MCF 10A (cell line): ENCODE measurements at regions not wholly inside any gene's neighbourhood (a gene's known extent, or its start where the extent isn't known, plus 50 kb on each side); places are given as distances from the start of the nearest gene placed in this dataset.
A peak's percentile ranks its signal among the peaks of the same experiment; 100 is the strongest.

Source experiments
- BruUV-seq: library from RNA; stranded (reverse); fragments of 400-500 nt; replicated peaks from 2 replicates; lab custom pipeline; 2021; lab: Mats Ljungman, UMichigan
- CTCF ChIA-PET: fragments of 300-600 bp; sonication (Branson Sonifier 250); formaldehyde crosslinking; extraction: SDS; loops from one replicate; lab custom pipeline; 2021; ENCODE audit warnings: antibody characterized with exemption, inconsistent platforms; lab: Yijun Ruan, JAX
- POLR2A ChIA-PET: fragments of 300-600, 350-650 bp; sonication (Branson Sonifier 250); formaldehyde crosslinking; extraction: SDS; loops from one replicate; lab custom pipeline; 2020; ENCODE audit warnings: antibody characterized with exemption, inconsistent platforms; lab: Yijun Ruan, JAX
- DNase-seq: peaks from one replicate; pipeline ENCODE4 v3.0.0-alpha.2; 2018; ENCODE audit not compliant: unreplicated experiment
- H3K27ac Mint-ChIP-seq: one replicate; pipeline ENCODE4 v1.8.0; 2022; ENCODE audit warnings: mild to moderate bottlenecking, low read depth, mixed read lengths; ENCODE audit not compliant: unreplicated experiment
- H3K27me3 Mint-ChIP-seq: one replicate; pipeline ENCODE4 v1.8.0; 2022; ENCODE audit warnings: mixed read lengths; ENCODE audit not compliant: insufficient read depth, unreplicated experiment
- H3K36me3 Mint-ChIP-seq: one replicate; pipeline ENCODE4 v1.8.0; 2022; ENCODE audit warnings: mild to moderate bottlenecking, moderate library complexity, mixed read lengths; ENCODE audit not compliant: insufficient read depth, unreplicated experiment
- H3K4me1 Mint-ChIP-seq: one replicate; pipeline ENCODE4 v1.8.0; 2022; ENCODE audit warnings: mixed read lengths; ENCODE audit not compliant: insufficient read depth, unreplicated experiment
- H3K4me3 Mint-ChIP-seq: one replicate; pipeline ENCODE4 v1.8.0; 2022; ENCODE audit warnings: mild to moderate bottlenecking, moderate library complexity, mixed read lengths; ENCODE audit not compliant: unreplicated experiment
- H3K9me3 Mint-ChIP-seq: one replicate; pipeline ENCODE4 v1.8.0; 2022; ENCODE audit warnings: mixed read lengths; ENCODE audit not compliant: unreplicated experiment
- intact Hi-C: fragments of 100-400 bp; cut with micrococcal nuclease; formaldehyde crosslinking; loops from 2 replicates; pipeline ENCODE4 v1.14.1; 2022
- TF ChIP-seq, protein P1 (sequence below): fragments of 200-600 bp; IDR thresholded peaks from one replicate; pipeline ENCODE4 v1.8.0; 2022; ENCODE audit warnings: antibody characterized with exemption, mild to moderate bottlenecking; ENCODE audit not compliant: unreplicated experiment

DNA sequence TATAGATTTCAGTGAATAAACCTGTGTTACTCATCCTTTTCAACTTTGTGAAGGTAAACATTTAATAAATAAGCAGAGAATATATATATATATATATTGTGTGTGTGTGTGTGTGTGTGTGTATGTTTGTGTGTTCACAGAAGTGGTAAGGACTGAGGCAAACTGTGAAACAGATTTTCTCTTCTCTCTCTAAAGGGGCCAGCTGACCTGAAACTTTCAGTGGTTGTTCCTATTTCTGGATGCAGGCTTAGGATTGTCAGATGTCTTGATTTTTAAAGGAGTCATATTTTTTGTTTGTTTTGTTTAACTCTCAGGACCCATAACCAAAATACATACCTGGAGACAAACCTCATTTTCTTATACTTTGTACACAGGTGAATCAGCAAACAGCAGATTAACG lies 714.9 kb upstream of the MEF2C start:
- Mint-ChIP-seq H3K9me3 (no peaks in the 10 kb centered on the region), H3K27me3 (no peaks in the 10 kb centered on the region), H3K4me1 (no peaks in the 10 kb centered on the region), H3K36me3 (no peaks in the 10 kb centered on the region), H3K4me3 (no peak overlapping the region), H3K27ac (no peak overlapping the region)
- POLR2A ChIA-PET, result no interaction called here
- no TSS peak for BruUV-seq
- CTCF ChIA-PET, result no interaction called here
- DNase-seq, result no peak
- intact Hi-C loops, result no loop called here
- TF ChIP-seq, protein P1, sequence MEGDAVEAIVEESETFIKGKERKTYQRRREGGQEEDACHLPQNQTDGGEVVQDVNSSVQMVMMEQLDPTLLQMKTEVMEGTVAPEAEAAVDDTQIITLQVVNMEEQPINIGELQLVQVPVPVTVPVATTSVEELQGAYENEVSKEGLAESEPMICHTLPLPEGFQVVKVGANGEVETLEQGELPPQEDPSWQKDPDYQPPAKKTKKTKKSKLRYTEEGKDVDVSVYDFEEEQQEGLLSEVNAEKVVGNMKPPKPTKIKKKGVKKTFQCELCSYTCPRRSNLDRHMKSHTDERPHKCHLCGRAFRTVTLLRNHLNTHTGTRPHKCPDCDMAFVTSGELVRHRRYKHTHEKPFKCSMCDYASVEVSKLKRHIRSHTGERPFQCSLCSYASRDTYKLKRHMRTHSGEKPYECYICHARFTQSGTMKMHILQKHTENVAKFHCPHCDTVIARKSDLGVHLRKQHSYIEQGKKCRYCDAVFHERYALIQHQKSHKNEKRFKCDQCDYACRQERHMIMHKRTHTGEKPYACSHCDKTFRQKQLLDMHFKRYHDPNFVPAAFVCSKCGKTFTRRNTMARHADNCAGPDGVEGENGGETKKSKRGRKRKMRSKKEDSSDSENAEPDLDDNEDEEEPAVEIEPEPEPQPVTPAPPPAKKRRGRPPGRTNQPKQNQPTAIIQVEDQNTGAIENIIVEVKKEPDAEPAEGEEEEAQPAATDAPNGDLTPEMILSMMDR, result no peak

DNA sequence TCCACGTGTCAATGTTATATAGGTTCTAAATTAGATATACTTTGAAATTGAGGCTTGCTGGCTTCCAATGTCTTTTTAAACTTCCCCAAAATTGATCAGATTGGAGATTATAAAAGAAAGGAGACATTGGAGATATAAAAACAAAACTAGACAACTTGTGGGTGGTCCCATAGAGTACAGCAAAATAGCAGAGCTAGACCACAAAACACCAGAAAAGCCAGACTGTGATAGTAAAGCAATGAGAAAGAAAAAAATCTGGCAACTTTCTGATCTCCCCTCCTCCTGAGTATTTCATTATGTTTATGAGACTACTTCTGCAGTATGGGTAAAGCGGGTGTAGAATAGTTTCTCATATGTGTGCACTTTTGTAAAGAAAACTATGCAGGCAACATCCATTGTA lies 713.8 kb upstream of the MEF2C start:
- DNase-seq, result no peak
- TF ChIP-seq, protein P1, result no peak
- BruUV-seq, result no TSS peak
- H3K27me3 Mint-ChIP-seq, result no peaks in the 10 kb centered on the region
- no peak overlapping the region for H3K27ac Mint-ChIP-seq
- no peak overlapping the region for H3K4me3 Mint-ChIP-seq
- ChIA-PET CTCF (no interaction called here), POLR2A (no interaction called here)
- no peaks in the 10 kb centered on the region for H3K36me3 Mint-ChIP-seq
- intact Hi-C loops, result no loop called here
- no peaks in the 10 kb centered on the region for H3K9me3 Mint-ChIP-seq
- no peaks in the 10 kb centered on the region for H3K4me1 Mint-ChIP-seq

DNA sequence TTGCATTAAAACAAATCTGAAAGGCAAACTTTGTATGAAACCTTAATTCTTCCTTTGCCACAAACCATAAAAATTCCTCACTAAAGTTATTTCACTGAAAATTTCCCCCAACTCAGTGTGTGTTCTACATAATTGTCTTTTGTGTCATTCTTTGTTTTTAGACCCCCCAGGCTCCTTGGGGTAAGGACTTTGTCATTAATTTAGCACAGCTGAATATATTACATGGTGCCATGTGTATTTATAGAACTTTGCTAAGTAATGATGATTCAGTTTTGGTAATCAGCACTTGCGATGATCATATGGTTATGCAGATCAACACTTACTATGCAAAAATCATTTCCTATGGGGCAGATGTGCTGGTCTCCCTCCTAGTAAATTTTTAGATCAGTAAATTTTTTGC lies 712.1 kb upstream of the MEF2C start:
- H3K27me3 Mint-ChIP-seq, result no peaks in the 10 kb centered on the region
- no peak overlapping the region for H3K4me3 Mint-ChIP-seq
- H3K27ac Mint-ChIP-seq, result no peak overlapping the region
- no peaks in the 10 kb centered on the region for H3K4me1 Mint-ChIP-seq
- CTCF ChIA-PET, result no interaction called here
- H3K9me3 Mint-ChIP-seq, result no peaks in the 10 kb centered on the region
- intact Hi-C loops, result no loop called here
- POLR2A ChIA-PET, result no interaction called here
- DNase-seq, result no peak
- TF ChIP-seq, protein P1, result no peak
- H3K36me3 Mint-ChIP-seq, result no peaks in the 10 kb centered on the region
- BruUV-seq, result no TSS peak

DNA sequence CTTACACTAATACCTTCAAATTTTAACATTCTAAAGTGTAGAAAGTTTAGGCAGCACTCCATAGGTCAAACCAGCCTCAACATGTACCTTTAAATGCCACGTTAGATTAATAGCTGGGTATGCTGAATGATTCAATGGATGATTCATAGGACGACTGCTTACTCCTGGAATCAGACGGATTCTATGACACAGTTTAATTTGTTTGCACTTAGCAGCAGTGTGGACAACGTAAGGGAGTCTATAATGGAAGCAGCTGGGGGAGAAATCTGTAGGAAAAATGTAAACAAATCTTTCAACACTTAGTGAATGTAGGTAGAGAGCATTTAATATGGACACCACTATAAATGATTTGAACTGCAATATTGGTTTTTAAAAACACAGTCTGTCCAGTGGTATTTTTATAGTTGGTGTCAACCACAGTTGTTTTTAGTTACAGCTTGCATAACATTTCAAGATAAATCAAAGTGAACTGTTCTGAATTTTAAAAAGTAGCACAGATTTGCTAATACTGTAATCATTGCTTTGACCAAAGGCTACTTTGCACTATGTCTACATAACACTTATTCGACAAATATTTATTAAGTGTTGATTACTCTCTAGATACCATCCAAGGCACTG lies 701.5 kb upstream of the MEF2C start:
- Mint-ChIP-seq H3K4me1 (peaks cover 14% of the 10 kb centered on the region), H3K9me3 (peaks cover 8% of the 10 kb centered on the region), H3K4me3 (peak overlapping the region; percentile 13), H3K27ac (peak overlapping the region; percentile 90), H3K36me3 (no peaks in the 10 kb centered on the region), H3K27me3 (no peaks in the 10 kb centered on the region)
- TF ChIP-seq, protein P1, result no peak
- intact Hi-C loops, result loop anchor here (10.0 kb wide), 1 partner anchor 130 kb away; no protein-coding TSS in a partner anchor
- ChIA-PET POLR2A (interaction anchor here (0.6 to 1.2 kb wide), 3 partner anchors 96 to 495 kb away, joined by 3 to 4 read pairs (median 3); no protein-coding TSS in a partner anchor), CTCF (interaction anchor here (0.7 to 1.3 kb wide), 3 partner anchors 14 to 860 kb away, joined by 3 read pairs; no protein-coding TSS in a partner anchor)
- BruUV-seq, result no TSS peak
- peak; percentile 69 for DNase-seq
